Thyroid gland (tissue), 4 donors: ENCODE measurements at regions not wholly inside any gene's neighbourhood (a gene's known extent, or its start where the extent isn't known, plus 50 kb on each side); places are given as distances from the start of the nearest gene placed in this dataset.

Experiments used
- CTCF ChIP-seq, 6 experiments: fragments of 200-600 bp in 3 of 6; fragments of 450-650 bp in 3 of 6; sonication (generic) in 3 of 6; IDR thresholded peaks; one replicate each; pipeline ENCODE4 v1.5.1; 2016 to 2019; ENCODE audit warnings: antibody characterized with exemption in 6 of 6, mild to moderate bottlenecking in 2 of 6, inconsistent platforms in 1 of 6, moderate library complexity in 1 of 6
- POLR2A ChIP-seq, 2 donors: fragments of 450-650 bp; IDR thresholded peaks; one replicate each; pipeline ENCODE4 v1.6.1; 2017; ENCODE audit warnings: antibody characterized with exemption in 2 of 2, mild to moderate bottlenecking in 2 of 2, moderate library complexity in 1 of 2

GRCh38 chr6:144855375-144855774 is 570.2 kb downstream of the UTRN start:
- TF ChIP-seq CTCF (IDR thresholded peaks at IDR 0.05) (no peak), POLR2A (IDR thresholded peaks at IDR 0.05) (no peak)
